H9 (cell line): ENCODE measurements at regions not wholly inside any gene's neighbourhood (a gene's known extent, or its start where the extent isn't known, plus 50 kb on each side); places are given as distances from the start of the nearest gene placed in this dataset.

Source experiments
- DNase-seq: peaks from one replicate; pipeline ENCODE4 v3.0.0-alpha.2; 2017
- H2AFZ ChIP-seq: one replicate; pipeline ENCODE4 v1.6.1; 2013; ENCODE audit warnings: mild to moderate bottlenecking, low read length, control low read depth, moderate library complexity
- H2AK5ac ChIP-seq: 2 replicates; pipeline ENCODE4 v1.6.1; 2013; ENCODE audit warnings: low read length, control low read depth, mixed read lengths; ENCODE audit not compliant: insufficient read length
- H2BK120ac ChIP-seq: one replicate; pipeline ENCODE4 v1.6.1; 2013; ENCODE audit warnings: low read depth, mild to moderate bottlenecking, low read length, control low read depth, inconsistent platforms; ENCODE audit not compliant: poor library complexity, severe bottlenecking
- H2BK12ac ChIP-seq: 2 replicates; pipeline ENCODE4 v1.6.1; 2013; ENCODE audit warnings: low read length, control low read depth, mixed read lengths, low read depth; ENCODE audit not compliant: insufficient read length
- H2BK15ac ChIP-seq: 2 replicates; pipeline ENCODE4 v1.6.1; 2013; ENCODE audit warnings: low read depth, low read length, control low read depth
- H2BK20ac ChIP-seq: one replicate; pipeline ENCODE4 v1.6.1; 2013; ENCODE audit warnings: low read depth, mild to moderate bottlenecking, low read length, control low read depth, inconsistent platforms; ENCODE audit not compliant: poor library complexity, severe bottlenecking
- H2BK5ac ChIP-seq: 2 replicates; pipeline ENCODE4 v1.6.1; 2013; ENCODE audit warnings: low read length, control low read depth, mixed read lengths; ENCODE audit not compliant: insufficient read length
- H3K14ac ChIP-seq: 2 replicates; pipeline ENCODE4 v1.6.1; 2013; ENCODE audit warnings: low read length, control low read depth; ENCODE audit not compliant: insufficient read depth
- H3K18ac ChIP-seq: 2 replicates; pipeline ENCODE4 v1.6.1; 2013; ENCODE audit warnings: low read depth, mild to moderate bottlenecking, mixed read lengths, low read length, control low read depth; ENCODE audit not compliant: insufficient read length
- H3K23ac ChIP-seq: 2 replicates; pipeline ENCODE4 v1.6.1; 2013; ENCODE audit warnings: low read length, control low read depth, mixed read lengths, low read depth; ENCODE audit not compliant: insufficient read length
- H3K23me2 ChIP-seq: 2 replicates; pipeline ENCODE4 v1.6.1; 2013; ENCODE audit warnings: low read depth, mild to moderate bottlenecking, mixed read lengths, low read length, control low read depth; ENCODE audit not compliant: insufficient read length, poor library complexity, severe bottlenecking
- H3K27ac ChIP-seq: 2 replicates; pipeline ENCODE4 v1.5.1; 2013; ENCODE audit warnings: low read length, control low read depth, mixed read lengths, low read depth; ENCODE audit not compliant: insufficient read length
- H3K27me3 ChIP-seq: 2 replicates; pipeline ENCODE4 v1.6.1; 2013; ENCODE audit warnings: low read length, control low read depth, inconsistent platforms; ENCODE audit not compliant: insufficient read depth
- H3K4ac ChIP-seq: 2 replicates; pipeline ENCODE4 v1.6.1; 2013; ENCODE audit warnings: low read depth, mild to moderate bottlenecking, control low read depth, inconsistent platforms, low read length, moderate library complexity
- H3K4me1 ChIP-seq: 2 replicates; pipeline ENCODE4 v1.6.1; 2013; ENCODE audit warnings: low read length, control low read depth, inconsistent platforms; ENCODE audit not compliant: insufficient read depth
- H3K4me2 ChIP-seq: 2 replicates; pipeline ENCODE4 v1.6.1; 2013; ENCODE audit warnings: low read length, control low read depth, mixed read lengths; ENCODE audit not compliant: insufficient read length, insufficient read depth
- H3K56ac ChIP-seq: 2 replicates; pipeline ENCODE4 v1.6.1; 2013; ENCODE audit warnings: low read depth, mild to moderate bottlenecking, mixed read lengths, low read length, control low read depth; ENCODE audit not compliant: insufficient read length
- H3K79me1 ChIP-seq: 2 replicates; pipeline ENCODE4 v1.6.1; 2013; ENCODE audit warnings: low read depth, mild to moderate bottlenecking, moderate library complexity, low read length, control low read depth, inconsistent platforms; ENCODE audit not compliant: insufficient read depth, poor library complexity, severe bottlenecking
- H3K79me2 ChIP-seq: 2 replicates; pipeline ENCODE4 v1.6.1; 2013; ENCODE audit warnings: low read length, control low read depth, inconsistent platforms; ENCODE audit not compliant: insufficient read depth
- H3K9ac ChIP-seq: 2 replicates; pipeline ENCODE4 v1.6.1; 2013; ENCODE audit warnings: low read length, control low read depth, mixed read lengths; ENCODE audit not compliant: insufficient read length; ENCODE audit errors: extremely low read depth
- H3K9me3 ChIP-seq: one replicate; pipeline ENCODE4 v1.6.1; 2013; ENCODE audit warnings: low read depth, low read length, inconsistent platforms; ENCODE audit not compliant: control insufficient read depth
- H3T11ph ChIP-seq: one replicate; pipeline ENCODE4 v1.6.1; 2013; ENCODE audit warnings: mild to moderate bottlenecking, low read length, control low read depth, inconsistent platforms
- H4K20me1 ChIP-seq: one replicate; pipeline ENCODE4 v1.6.1; 2013; ENCODE audit not compliant: control insufficient read depth, insufficient read length, insufficient read depth
- H4K5ac ChIP-seq: 2 replicates; pipeline ENCODE4 v1.6.1; 2013; ENCODE audit warnings: low read depth, mild to moderate bottlenecking, mixed read lengths, low read length, control low read depth; ENCODE audit not compliant: insufficient read length
- H4K8ac ChIP-seq: replicated peaks from 2 replicates; pipeline ENCODE4 v1.6.1; 2013; ENCODE audit warnings: low read length, control low read depth, mixed read lengths, low read depth; ENCODE audit not compliant: insufficient read length
- H4K91ac ChIP-seq: 2 replicates; pipeline ENCODE4 v1.6.1; 2013; ENCODE audit warnings: low read depth, mild to moderate bottlenecking, moderate library complexity, mixed read lengths, low read length, control low read depth; ENCODE audit not compliant: insufficient read length
- H3K27ac Mint-ChIP-seq, 3 experiments: 2 replicates in 2 of 3; 3 replicates in 1 of 3; pipeline ENCODE4 v1.8.0; 2020 to 2021; ENCODE audit warnings: mixed read lengths in 3 of 3, mild to moderate bottlenecking in 1 of 3, moderate library complexity in 1 of 3
- H3K27me3 Mint-ChIP-seq: 2 replicates; pipeline ENCODE4 v1.8.0; 2021; ENCODE audit warnings: low read depth, mild to moderate bottlenecking, moderate library complexity, mixed read lengths
- H3K36me3 Mint-ChIP-seq, 3 experiments: 2 replicates in 2 of 3; 3 replicates in 1 of 3; pipeline ENCODE4 v1.8.0; 2020 to 2021; ENCODE audit warnings: low read depth in 3 of 3, mixed read lengths in 3 of 3; ENCODE audit not compliant: insufficient read depth in 1 of 3
- H3K4me1 Mint-ChIP-seq, 2 experiments: 2 replicates each; pipeline ENCODE4 v1.8.0; 2020; ENCODE audit warnings: mixed read lengths in 2 of 2
- H3K4me3 Mint-ChIP-seq, 2 experiments: 2 replicates in 1 of 2; 3 replicates in 1 of 2; pipeline ENCODE4 v1.8.0; 2020 to 2021; ENCODE audit warnings: mild to moderate bottlenecking in 2 of 2, mixed read lengths in 2 of 2, moderate library complexity in 1 of 2
- H3K9me3 Mint-ChIP-seq, 2 experiments: 2 replicates in 1 of 2; 3 replicates in 1 of 2; pipeline ENCODE4 v1.8.0; 2020; ENCODE audit warnings: mild to moderate bottlenecking in 2 of 2, mixed read lengths in 2 of 2, moderate library complexity in 1 of 2
- WGBS: extraction: QIAGEN DNeasy Blood & Tissue Kit; methylation state at CpG from one replicate; pipeline ENCODE4 v1.1.7; 2013; ENCODE audit warnings: missing lambda C conversion rate, low lambda C conversion rate, mixed read lengths; ENCODE audit not compliant: insufficient read length; ENCODE audit errors: extremely low coverage; 5-methylcytosine and 5-hydroxymethylcytosine counted together
- TF ChIP-seq, protein P1 (sequence below): fragments of 200-600 bp; sonication (generic); conservative IDR thresholded peaks from 3 replicates; pipeline ENCODE4 v1.8.0; 2021; ENCODE audit warnings: antibody characterized with exemption, mild to moderate bottlenecking

- Histone ChIP-seq H2BK120ac (no peak overlapping the region), H3K4ac (no peak overlapping the region), H2AK5ac (no peak overlapping the region), H3K23me2 (no peaks in the 10 kb centered on the region), H2BK15ac (no peak overlapping the region), H3K56ac (no peak overlapping the region), H3K27me3 (no peaks in the 10 kb centered on the region), H3K9ac (no peak overlapping the region), H3K9me3 (no peaks in the 10 kb centered on the region), H4K91ac (no peak overlapping the region), H3K79me1 (no peaks in the 10 kb centered on the region), H2AFZ (no peak overlapping the region), H2BK5ac (no peak overlapping the region), H2BK20ac (no peak overlapping the region), H3T11ph (no peak overlapping the region), H3K4me1 (peaks cover 3% of the 10 kb centered on the region), H3K27ac (no peak overlapping the region), H3K18ac (no peak overlapping the region), H4K5ac (no peak overlapping the region), H4K8ac (no peak overlapping the region), H2BK12ac (no peak overlapping the region), H3K23ac (no peak overlapping the region), H3K79me2 (no peaks in the 10 kb centered on the region), H4K20me1 (no peaks in the 10 kb centered on the region), H3K4me2 (no peak overlapping the region), H3K14ac (no peak overlapping the region)
- H3K4me3 Mint-ChIP-seq = no peak overlapping the region
- TF ChIP-seq, protein P1, sequence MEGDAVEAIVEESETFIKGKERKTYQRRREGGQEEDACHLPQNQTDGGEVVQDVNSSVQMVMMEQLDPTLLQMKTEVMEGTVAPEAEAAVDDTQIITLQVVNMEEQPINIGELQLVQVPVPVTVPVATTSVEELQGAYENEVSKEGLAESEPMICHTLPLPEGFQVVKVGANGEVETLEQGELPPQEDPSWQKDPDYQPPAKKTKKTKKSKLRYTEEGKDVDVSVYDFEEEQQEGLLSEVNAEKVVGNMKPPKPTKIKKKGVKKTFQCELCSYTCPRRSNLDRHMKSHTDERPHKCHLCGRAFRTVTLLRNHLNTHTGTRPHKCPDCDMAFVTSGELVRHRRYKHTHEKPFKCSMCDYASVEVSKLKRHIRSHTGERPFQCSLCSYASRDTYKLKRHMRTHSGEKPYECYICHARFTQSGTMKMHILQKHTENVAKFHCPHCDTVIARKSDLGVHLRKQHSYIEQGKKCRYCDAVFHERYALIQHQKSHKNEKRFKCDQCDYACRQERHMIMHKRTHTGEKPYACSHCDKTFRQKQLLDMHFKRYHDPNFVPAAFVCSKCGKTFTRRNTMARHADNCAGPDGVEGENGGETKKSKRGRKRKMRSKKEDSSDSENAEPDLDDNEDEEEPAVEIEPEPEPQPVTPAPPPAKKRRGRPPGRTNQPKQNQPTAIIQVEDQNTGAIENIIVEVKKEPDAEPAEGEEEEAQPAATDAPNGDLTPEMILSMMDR = no peak
- peaks cover 0 to 7% (median 3%) of the 10 kb centered on the region in 3 experiments; a peak in 3 of 7 replicates for H3K36me3 Mint-ChIP-seq
- no peaks in the 10 kb centered on the region for H3K27me3 Mint-ChIP-seq
- peaks cover 7 to 8% of the 10 kb centered on the region in 2 experiments for H3K9me3 Mint-ChIP-seq
- H3K27ac Mint-ChIP-seq = peak overlapping the region in 1 of 3 experiments; percentile 17; a peak in 1 of 7 replicates
- no CpG with 5 or more reads among the region's 6 CpGs for WGBS
- H3K4me1 Mint-ChIP-seq = peaks cover 19 to 22% of the 10 kb centered on the region in 2 experiments
- no peak for DNase-seq
These were observed 99.6 kb upstream of the MDM1 start for GRCh38 chr12:68431786-68432185.
